ENCODE measurements at regions not wholly inside any gene's neighbourhood (a gene's known extent, or its start where the extent isn't known, plus 50 kb on each side); places are given as distances from the start of the nearest gene placed in this dataset.
"Not testable (repeated sequence)": the region's sequence is repeated elsewhere in the genome, so short reads cannot be mapped to it uniquely, and the experiment has no call there.

- no peak overlapping the region for H3K4me3 ChIP-seq (ENCODE audit: low read depth, low read length)
- TF ChIP-seq CTCF (IDR thresholded peaks at IDR 0.05; ENCODE audit: borderline replicate concordance, insufficient read depth, low read depth, low read length), result no peak
Measured at GRCh38 chrX:35444671-35445355, 353.3 kb upstream of the MAGEB16 start.

GRCh38 chrX:35445912-35446311 lies 352.2 kb upstream of the MAGEB16 start:
- TF ChIP-seq CTCF (IDR thresholded peaks at IDR 0.05; ENCODE audit: borderline replicate concordance, insufficient read depth, low read depth, low read length), result no peak
- H3K4me3 ChIP-seq (ENCODE audit: low read depth, low read length), result no peak overlapping the region

- no peak for TF ChIP-seq CTCF (IDR thresholded peaks at IDR 0.05; ENCODE audit: borderline replicate concordance, insufficient read depth, low read depth, low read length)
- no peak overlapping the region for H3K4me3 ChIP-seq (ENCODE audit: low read depth, low read length)
Measured at GRCh38 chrX:35456891-35457290, 341.3 kb upstream of the MAGEB16 start.

GRCh38 chrX:35458142-35458541 lies 340.0 kb upstream of the MAGEB16 start:
- no peak for TF ChIP-seq CTCF (IDR thresholded peaks at IDR 0.05; ENCODE audit: borderline replicate concordance, insufficient read depth, low read depth, low read length)
- H3K4me3 ChIP-seq (ENCODE audit: low read depth, low read length), result no peak overlapping the region

GRCh38 chrX:35461164-35461563 lies 337.0 kb upstream of the MAGEB16 start:
- no peak overlapping the region for H3K4me3 ChIP-seq (ENCODE audit: low read depth, low read length)
- TF ChIP-seq CTCF (IDR thresholded peaks at IDR 0.05; ENCODE audit: borderline replicate concordance, insufficient read depth, low read depth, low read length), result no peak

GRCh38 chrX:35496671-35497070 lies 301.5 kb upstream of the MAGEB16 start:
- not testable (repeated sequence) for H3K4me3 ChIP-seq (ENCODE audit: low read depth, low read length)

- not testable (repeated sequence) for H3K4me3 ChIP-seq (ENCODE audit: low read depth, low read length)
Measured at GRCh38 chrX:35497453-35497852, 300.7 kb upstream of the MAGEB16 start.

GRCh38 chrX:35499071-35499862 lies 298.9 kb upstream of the MAGEB16 start:
- H3K4me3 ChIP-seq (ENCODE audit: low read depth, low read length), result no peak overlapping the region
- TF ChIP-seq CTCF (IDR thresholded peaks at IDR 0.05; ENCODE audit: borderline replicate concordance, insufficient read depth, low read depth, low read length), result no peak
